ENCODE measurements at regions not wholly inside any gene's neighbourhood (a gene's known extent, or its start where the extent isn't known, plus 50 kb on each side); places are given as distances from the start of the nearest gene placed in this dataset.

DNA sequence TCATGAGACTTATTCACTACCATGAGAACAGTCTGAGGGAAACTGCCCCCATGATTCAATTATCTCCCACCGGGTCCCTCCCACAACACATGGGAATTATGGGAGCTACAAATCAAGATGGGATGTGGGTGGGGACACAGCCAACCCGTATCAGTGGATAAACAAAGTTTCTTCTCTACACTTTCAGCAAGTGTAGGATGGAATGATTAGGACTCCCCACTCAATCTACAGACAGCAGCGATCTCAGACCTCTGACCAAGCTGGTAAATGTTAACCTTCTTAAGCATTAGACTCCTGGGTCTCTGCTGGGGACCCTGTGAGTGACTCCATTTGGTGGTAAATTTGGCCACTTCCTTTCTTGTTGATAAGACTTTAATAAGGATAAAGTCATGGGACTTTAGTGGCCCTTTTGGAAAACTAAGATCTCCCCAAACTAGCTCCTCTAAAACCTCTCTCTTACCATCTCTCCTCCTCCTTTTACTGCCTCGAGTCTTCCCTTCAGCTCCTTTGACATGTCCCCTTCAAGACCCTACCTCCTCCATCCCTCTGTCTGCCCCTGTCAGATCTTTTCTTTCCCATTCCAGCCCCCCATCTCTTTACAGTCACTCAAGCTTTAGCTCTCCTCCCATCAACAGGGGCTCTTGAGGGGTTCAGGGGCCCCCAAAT, 71.9 kb downstream of the MYL12B start:
- no peak overlapping the region for H3K4me3 ChIP-seq (ENCODE audit: low read depth, low read length)
- H3K9me3 ChIP-seq (ENCODE audit: control insufficient read depth, insufficient read depth, low read depth, low read length), result no peaks in the 10 kb centered on the region
- no peaks in the 10 kb centered on the region for H3K4me1 ChIP-seq (ENCODE audit: control insufficient read depth, insufficient read depth, low read length)
- TF ChIP-seq, protein P1, sequence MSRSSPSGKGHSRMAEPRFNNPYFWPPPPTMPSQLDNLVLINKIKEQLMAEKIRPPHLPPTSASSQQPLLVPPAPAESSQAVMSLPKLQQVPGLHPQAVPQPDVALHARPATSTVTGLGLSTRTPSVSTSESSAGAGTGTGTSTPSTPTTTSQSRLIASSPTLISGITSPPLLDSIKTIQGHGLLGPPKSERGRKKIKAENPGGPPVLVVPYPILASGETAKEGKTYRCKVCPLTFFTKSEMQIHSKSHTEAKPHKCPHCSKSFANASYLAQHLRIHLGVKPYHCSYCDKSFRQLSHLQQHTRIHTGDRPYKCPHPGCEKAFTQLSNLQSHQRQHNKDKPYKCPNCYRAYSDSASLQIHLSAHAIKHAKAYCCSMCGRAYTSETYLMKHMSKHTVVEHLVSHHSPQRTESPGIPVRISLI (tag by site-specific recombination; IDR thresholded peaks at IDR 0.05), result no peak
- TF ChIP-seq BCL11B (tag by site-specific recombination; IDR thresholded peaks at IDR 0.05; ENCODE audit: low read depth) (no peak), EGR2 (tag by site-specific recombination; IDR thresholded peaks at IDR 0.05; ENCODE audit: low read depth) (peak; percentile 89), ZFHX2 (tag by site-specific recombination; conservative IDR thresholded peaks at IDR 0.05) (peak; percentile 84)
- no peak overlapping the region for H3K27ac ChIP-seq (ENCODE audit: extremely low read depth, low read depth, low read length)
- POLR2A ChIA-PET, result interaction anchor here (0.6 kb wide), 1 partner anchor 32 kb away, joined by 3 read pairs; no protein-coding TSS in a partner anchor
- H3K36me3 ChIP-seq (ENCODE audit: control insufficient read depth in 2 of 2, insufficient read depth in 1 of 2, low read length in 2 of 2), result no peaks in the 10 kb centered on the region
- CTCF ChIA-PET, result no interaction called here

DNA sequence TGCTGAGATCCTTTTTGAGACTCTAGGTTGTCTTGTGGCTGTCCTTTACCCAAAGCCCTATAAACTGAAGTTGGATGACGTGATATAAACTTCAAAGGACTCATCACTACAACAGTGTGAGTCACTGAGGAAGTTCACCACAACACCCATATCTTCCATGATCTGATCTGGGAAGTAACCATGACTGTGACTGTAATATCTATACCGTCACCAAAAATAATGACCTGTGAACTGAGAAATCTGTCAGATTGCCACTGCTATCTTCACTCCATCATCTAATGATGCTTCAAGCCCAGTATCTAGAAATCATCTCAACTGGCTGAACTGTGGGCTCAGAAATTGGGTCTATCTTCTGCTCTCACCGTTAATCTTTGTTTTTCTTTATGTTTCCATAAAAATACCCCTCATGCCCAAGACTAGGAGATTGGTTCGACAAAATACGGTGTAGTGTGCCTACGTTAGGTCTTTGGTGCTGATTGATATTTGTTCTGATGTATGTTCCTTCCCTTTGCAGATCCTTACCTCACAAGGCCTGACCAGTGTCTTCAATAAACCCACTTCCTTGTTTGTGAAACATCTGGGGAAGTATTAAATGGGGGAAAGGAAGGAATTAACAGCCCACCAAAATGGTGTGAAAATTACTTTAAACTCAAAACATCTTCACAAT, 78.2 kb downstream of the MYL12B start:
- TF ChIP-seq ZNF555 (tag by site-specific recombination; conservative IDR thresholded peaks at IDR 0.05) (no peak), KLF9 (tag by site-specific recombination; IDR thresholded peaks at IDR 0.05; ENCODE audit: low read depth) (no peak), ZNF2 (tag by site-specific recombination; IDR thresholded peaks at IDR 0.05) (no peak), ZNF629 (tag by site-specific recombination; IDR thresholded peaks at IDR 0.05) (peak; percentile 52), IKZF3 (tag by site-specific recombination; IDR thresholded peaks at IDR 0.05) (no peak), MEIS1 (CRISPR knock-in tag; IDR thresholded peaks at IDR 0.05; ENCODE audit: borderline replicate concordance) (no peak)
- TF ChIP-seq, protein P2, sequence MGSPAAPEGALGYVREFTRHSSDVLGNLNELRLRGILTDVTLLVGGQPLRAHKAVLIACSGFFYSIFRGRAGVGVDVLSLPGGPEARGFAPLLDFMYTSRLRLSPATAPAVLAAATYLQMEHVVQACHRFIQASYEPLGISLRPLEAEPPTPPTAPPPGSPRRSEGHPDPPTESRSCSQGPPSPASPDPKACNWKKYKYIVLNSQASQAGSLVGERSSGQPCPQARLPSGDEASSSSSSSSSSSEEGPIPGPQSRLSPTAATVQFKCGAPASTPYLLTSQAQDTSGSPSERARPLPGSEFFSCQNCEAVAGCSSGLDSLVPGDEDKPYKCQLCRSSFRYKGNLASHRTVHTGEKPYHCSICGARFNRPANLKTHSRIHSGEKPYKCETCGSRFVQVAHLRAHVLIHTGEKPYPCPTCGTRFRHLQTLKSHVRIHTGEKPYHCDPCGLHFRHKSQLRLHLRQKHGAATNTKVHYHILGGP (tag by site-specific recombination; IDR thresholded peaks at IDR 0.05), result no peak
- TF ChIP-seq, protein P3, sequence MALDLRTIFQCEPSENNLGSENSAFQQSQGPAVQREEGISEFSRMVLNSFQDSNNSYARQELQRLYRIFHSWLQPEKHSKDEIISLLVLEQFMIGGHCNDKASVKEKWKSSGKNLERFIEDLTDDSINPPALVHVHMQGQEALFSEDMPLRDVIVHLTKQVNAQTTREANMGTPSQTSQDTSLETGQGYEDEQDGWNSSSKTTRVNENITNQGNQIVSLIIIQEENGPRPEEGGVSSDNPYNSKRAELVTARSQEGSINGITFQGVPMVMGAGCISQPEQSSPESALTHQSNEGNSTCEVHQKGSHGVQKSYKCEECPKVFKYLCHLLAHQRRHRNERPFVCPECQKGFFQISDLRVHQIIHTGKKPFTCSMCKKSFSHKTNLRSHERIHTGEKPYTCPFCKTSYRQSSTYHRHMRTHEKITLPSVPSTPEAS (tag by site-specific recombination; IDR thresholded peaks at IDR 0.05), result no peak
- no peak overlapping the region for H3K4me3 ChIP-seq (ENCODE audit: low read depth, low read length)
- ChIA-PET CTCF (no interaction called here), POLR2A (interaction anchor here (0.6 kb wide), 1 partner anchor 107 kb away, joined by 7 read pairs; no protein-coding TSS in a partner anchor)
- no peaks in the 10 kb centered on the region for H3K9me3 ChIP-seq (ENCODE audit: control insufficient read depth, insufficient read depth, low read depth, low read length)
- no peak overlapping the region for H3K27ac ChIP-seq (ENCODE audit: extremely low read depth, low read depth, low read length)
- no peaks in the 10 kb centered on the region for H3K4me1 ChIP-seq (ENCODE audit: control insufficient read depth, insufficient read depth, low read length)
- H3K36me3 ChIP-seq (ENCODE audit: control insufficient read depth in 2 of 2, insufficient read depth in 1 of 2, low read length in 2 of 2), result no peaks in the 10 kb centered on the region

- Histone ChIP-seq H3K27ac (ENCODE audit: extremely low read depth, low read depth, low read length) (no peak overlapping the region), H3K36me3 (ENCODE audit: control insufficient read depth in 2 of 2, insufficient read depth in 1 of 2, low read length in 2 of 2) (no peaks in the 10 kb centered on the region), H3K4me1 (ENCODE audit: control insufficient read depth, insufficient read depth, low read length) (no peaks in the 10 kb centered on the region), H3K9me3 (ENCODE audit: control insufficient read depth, insufficient read depth, low read depth, low read length) (no peaks in the 10 kb centered on the region), H3K4me3 (ENCODE audit: low read depth, low read length) (no peak overlapping the region)
- POLR2A ChIA-PET, result interaction anchor here (0.6 kb wide), 1 partner anchor 107 kb away, joined by 7 read pairs; no protein-coding TSS in a partner anchor
- CTCF ChIA-PET, result interaction anchor here (0.6 to 1.2 kb wide), 2 partner anchors 43 to 57 kb away, joined by 3 to 4 read pairs; no protein-coding TSS in a partner anchor
- TF ChIP-seq ZNF18 (tag by site-specific recombination; IDR thresholded peaks at IDR 0.05) (peak; percentile 39; the same call in 1 of the 2 replicates), KLF16 (tag by site-specific recombination; IDR thresholded peaks at IDR 0.05) (0 out of 2 replicates have a peak, but pooled peaks have one; percentile 32), PRDM10 (tag by site-specific recombination; IDR thresholded peaks at IDR 0.05) (peak; percentile 73), ZNF211 (tag by site-specific recombination; IDR thresholded peaks at IDR 0.05; ENCODE audit: low read depth) (peak; percentile 88), IKZF3 (tag by site-specific recombination; IDR thresholded peaks at IDR 0.05) (no peak; the same call in 1 of the 2 replicates)
Observed at GRCh38 chr18:3340682-3341097, 78.8 kb downstream of the MYL12B start.
